ENCODE measurements at regions not wholly inside any gene's neighbourhood (a gene's known extent, or its start where the extent isn't known, plus 50 kb on each side); places are given as distances from the start of the nearest gene placed in this dataset.
"Not testable (repeated sequence)": the region's sequence is repeated elsewhere in the genome, so short reads cannot be mapped to it uniquely, and the experiment has no call there.

GRCh38 chr7:153047079-153047959, 287.8 kb downstream of the ACTR3B start:
- no peak for TF ChIP-seq ZNF274 (IDR thresholded peaks at IDR 0.05; ENCODE audit: low read depth, low read length)
- no peak for TF ChIP-seq YY1 (IDR thresholded peaks at IDR 0.05; ENCODE audit: insufficient read depth, insufficient read length)
- TF ChIP-seq SUZ12 (IDR thresholded peaks at IDR 0.05; ENCODE audit: extremely low read depth, insufficient read depth, insufficient read length), result no peak
- Histone ChIP-seq H3K9ac (ENCODE audit: insufficient read length, low read depth) (no peak overlapping the region), H3K4me3 (ENCODE audit: insufficient read length, low read depth) (no peak overlapping the region), H3K27me3 (ENCODE audit: insufficient read depth, insufficient read length) (no peaks in the 10 kb centered on the region), H3K9me3 (ENCODE audit: insufficient read depth, low read length) (no peaks in the 10 kb centered on the region), H3K4me1 (ENCODE audit: insufficient read depth, insufficient read length) (no peaks in the 10 kb centered on the region), H3K36me3 (ENCODE audit: insufficient read depth, insufficient read length, low read length) (no peaks in the 10 kb centered on the region)
- DNase-seq (ENCODE audit: low read depth, low spot score), result no peak

DNA sequence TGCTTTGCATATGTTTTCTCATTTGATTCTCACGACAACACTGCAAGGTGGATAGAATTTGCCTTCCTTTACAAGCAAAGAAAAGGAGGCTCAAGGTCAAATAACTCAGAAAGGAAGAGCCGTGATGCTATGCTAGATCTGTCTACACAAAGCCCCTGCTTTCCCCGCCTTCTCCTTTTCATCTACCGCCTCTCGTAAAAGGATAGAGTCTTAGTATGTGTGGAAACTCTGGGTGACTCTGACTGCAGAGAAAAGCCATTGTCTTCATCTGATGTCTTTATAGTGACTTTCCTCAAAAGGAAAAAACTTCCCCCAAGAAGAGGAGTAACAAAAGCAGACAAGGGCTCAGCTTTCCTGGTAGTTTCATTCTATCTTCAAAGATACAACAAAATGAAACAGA, 292.7 kb downstream of the ACTR3B start:
- Histone ChIP-seq H3K4me3 (ENCODE audit: insufficient read length, low read depth) (no peak overlapping the region), H3K27me3 (ENCODE audit: insufficient read depth, insufficient read length) (no peaks in the 10 kb centered on the region), H3K9me3 (ENCODE audit: insufficient read depth, low read length) (no peaks in the 10 kb centered on the region), H3K9ac (ENCODE audit: insufficient read length, low read depth) (no peak overlapping the region), H3K36me3 (ENCODE audit: insufficient read depth, insufficient read length, low read length) (no peaks in the 10 kb centered on the region), H3K4me1 (ENCODE audit: insufficient read depth, insufficient read length) (no peaks in the 10 kb centered on the region)
- no peak for DNase-seq (ENCODE audit: low read depth, low spot score)
- no peak for TF ChIP-seq ZNF274 (IDR thresholded peaks at IDR 0.05; ENCODE audit: low read depth, low read length)
- TF ChIP-seq YY1 (IDR thresholded peaks at IDR 0.05; ENCODE audit: insufficient read depth, insufficient read length), result no peak
- no peak for TF ChIP-seq SUZ12 (IDR thresholded peaks at IDR 0.05; ENCODE audit: extremely low read depth, insufficient read depth, insufficient read length)

DNA sequence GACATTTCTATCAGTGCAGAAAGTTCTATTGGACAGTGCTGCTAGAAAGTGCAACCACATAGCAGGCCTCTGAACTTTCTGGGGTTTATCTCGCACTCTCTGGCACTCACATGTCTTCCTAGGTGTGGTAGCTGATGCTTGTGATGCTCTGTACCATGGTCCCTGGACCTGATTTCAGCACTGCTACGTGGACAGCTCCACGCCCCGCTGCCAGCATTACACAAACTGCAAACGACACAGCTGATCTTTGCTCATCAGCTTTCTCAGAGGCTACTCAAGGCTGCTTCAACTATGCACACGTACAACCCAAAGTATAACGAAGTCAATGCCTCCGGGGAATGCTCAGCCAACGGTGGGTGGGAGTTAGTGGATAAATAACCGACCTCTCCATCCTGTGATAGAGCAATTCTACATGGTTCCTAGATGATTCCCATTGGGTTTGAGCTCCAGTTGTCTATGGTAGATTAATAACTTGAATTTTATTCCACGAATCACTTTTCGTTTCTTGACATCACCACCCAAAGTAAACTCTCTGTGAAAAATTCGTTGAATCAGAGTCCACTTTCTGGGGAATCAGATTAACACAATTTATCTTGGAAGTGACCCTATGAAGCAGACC, 302.5 kb downstream of the ACTR3B start:
- peak; percentile 27 for DNase-seq (ENCODE audit: low read depth, low spot score)
- Histone ChIP-seq H3K4me1 (ENCODE audit: insufficient read depth, insufficient read length) (no peaks in the 10 kb centered on the region), H3K36me3 (ENCODE audit: insufficient read depth, insufficient read length, low read length) (no peaks in the 10 kb centered on the region)

DNA sequence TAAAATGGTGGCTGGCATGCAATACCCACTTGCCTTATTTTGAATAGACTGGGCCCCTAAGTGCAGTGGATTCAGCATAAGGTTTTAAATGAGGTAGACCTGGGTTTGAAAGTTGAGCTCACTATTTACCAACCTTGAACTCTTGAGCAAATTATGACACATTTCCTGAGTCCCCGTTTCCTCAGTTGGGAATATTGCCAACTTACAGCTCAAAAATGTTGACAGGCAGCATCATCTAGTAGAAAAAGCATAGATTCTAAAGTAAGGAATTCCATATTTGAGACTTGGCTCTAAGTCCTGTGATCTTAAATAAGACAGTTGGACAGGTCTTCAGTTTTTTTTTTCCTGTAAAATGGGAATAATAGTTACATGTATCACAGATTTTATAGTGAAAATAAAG, 305.5 kb downstream of the ACTR3B start:
- DNase-seq (ENCODE audit: low read depth, low spot score), result no peak
- no peak overlapping the region for H3K9ac ChIP-seq (ENCODE audit: insufficient read length, low read depth)
- H3K36me3 ChIP-seq (ENCODE audit: insufficient read depth, insufficient read length, low read length), result no peaks in the 10 kb centered on the region
- no peaks in the 10 kb centered on the region for H3K9me3 ChIP-seq (ENCODE audit: insufficient read depth, low read length)
- H3K27me3 ChIP-seq (ENCODE audit: insufficient read depth, insufficient read length), result no peaks in the 10 kb centered on the region
- no peak for TF ChIP-seq SUZ12 (IDR thresholded peaks at IDR 0.05; ENCODE audit: extremely low read depth, insufficient read depth, insufficient read length)
- TF ChIP-seq YY1 (IDR thresholded peaks at IDR 0.05; ENCODE audit: insufficient read depth, insufficient read length), result no peak
- TF ChIP-seq ZNF274 (IDR thresholded peaks at IDR 0.05; ENCODE audit: low read depth, low read length), result no peak
- H3K4me3 ChIP-seq (ENCODE audit: insufficient read length, low read depth), result no peak overlapping the region
- H3K4me1 ChIP-seq (ENCODE audit: insufficient read depth, insufficient read length), result no peaks in the 10 kb centered on the region

More for the DNA sequence above, 302.5 kb downstream of the ACTR3B start:
- no peak for TF ChIP-seq YY1 (IDR thresholded peaks at IDR 0.05; ENCODE audit: insufficient read depth, insufficient read length)
- no peak for TF ChIP-seq ZNF274 (IDR thresholded peaks at IDR 0.05; ENCODE audit: low read depth, low read length)
- TF ChIP-seq SUZ12 (IDR thresholded peaks at IDR 0.05; ENCODE audit: extremely low read depth, insufficient read depth, insufficient read length), result no peak
- Histone ChIP-seq H3K9me3 (ENCODE audit: insufficient read depth, low read length) (no peaks in the 10 kb centered on the region), H3K27me3 (ENCODE audit: insufficient read depth, insufficient read length) (no peaks in the 10 kb centered on the region), H3K9ac (ENCODE audit: insufficient read length, low read depth) (no peak overlapping the region), H3K4me3 (ENCODE audit: insufficient read length, low read depth) (no peak overlapping the region)

DNA sequence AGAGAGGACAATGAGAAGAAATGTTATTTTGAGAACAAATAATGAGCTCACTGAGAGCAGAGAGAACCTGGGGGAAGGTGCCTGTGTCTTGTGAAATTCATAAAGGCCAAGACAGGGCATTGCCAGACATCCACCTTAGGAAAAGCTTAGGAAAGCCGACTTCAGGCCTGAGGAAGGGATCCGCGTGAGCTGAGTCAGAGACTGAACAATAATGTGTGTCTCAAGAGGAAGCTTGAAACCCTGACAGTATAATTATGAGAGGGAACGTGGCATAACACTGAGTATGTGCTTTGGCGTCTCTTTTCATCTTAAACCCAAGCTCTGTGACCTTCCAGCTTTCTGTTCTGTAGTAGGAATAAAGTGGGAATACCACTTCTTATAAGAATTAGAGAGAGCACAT, 307.2 kb downstream of the ACTR3B start:
- H3K4me1 ChIP-seq (ENCODE audit: insufficient read depth, insufficient read length), result no peaks in the 10 kb centered on the region
- H3K9me3 ChIP-seq (ENCODE audit: insufficient read depth, low read length), result no peaks in the 10 kb centered on the region
- DNase-seq (ENCODE audit: low read depth, low spot score), result no peak
- H3K36me3 ChIP-seq (ENCODE audit: insufficient read depth, insufficient read length, low read length), result no peaks in the 10 kb centered on the region
- no peak overlapping the region for H3K9ac ChIP-seq (ENCODE audit: insufficient read length, low read depth)
- H3K4me3 ChIP-seq (ENCODE audit: insufficient read length, low read depth), result no peak overlapping the region
- H3K27me3 ChIP-seq (ENCODE audit: insufficient read depth, insufficient read length), result no peaks in the 10 kb centered on the region
- TF ChIP-seq YY1 (IDR thresholded peaks at IDR 0.05; ENCODE audit: insufficient read depth, insufficient read length), result no peak
- TF ChIP-seq SUZ12 (IDR thresholded peaks at IDR 0.05; ENCODE audit: extremely low read depth, insufficient read depth, insufficient read length), result no peak
- TF ChIP-seq ZNF274 (IDR thresholded peaks at IDR 0.05; ENCODE audit: low read depth, low read length), result no peak

DNA sequence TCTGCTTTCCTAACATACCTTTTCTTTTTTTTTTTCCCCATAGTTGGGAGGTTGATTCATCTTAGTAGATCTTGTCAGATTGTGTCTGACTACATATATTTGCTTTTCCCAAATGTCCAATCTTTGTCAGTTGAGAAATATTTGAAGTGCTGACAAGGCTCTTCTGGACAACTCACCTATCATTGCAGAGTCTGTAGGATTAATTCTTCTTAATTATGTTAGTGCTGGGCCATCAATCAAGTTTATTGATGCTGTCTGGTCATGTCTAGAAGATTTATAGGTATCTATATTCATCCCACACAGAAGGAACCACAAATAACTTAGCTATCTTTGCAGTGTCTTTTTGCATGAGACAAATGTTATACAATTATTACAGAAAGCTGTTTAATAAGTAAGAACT, 310.6 kb downstream of the ACTR3B start:
- no peaks in the 10 kb centered on the region for H3K36me3 ChIP-seq (ENCODE audit: insufficient read depth, insufficient read length, low read length)
- TF ChIP-seq YY1 (IDR thresholded peaks at IDR 0.05; ENCODE audit: insufficient read depth, insufficient read length), result no peak
- no peak for TF ChIP-seq ZNF274 (IDR thresholded peaks at IDR 0.05; ENCODE audit: low read depth, low read length)
- TF ChIP-seq SUZ12 (IDR thresholded peaks at IDR 0.05; ENCODE audit: extremely low read depth, insufficient read depth, insufficient read length), result no peak
- no peaks in the 10 kb centered on the region for H3K27me3 ChIP-seq (ENCODE audit: insufficient read depth, insufficient read length)
- H3K9ac ChIP-seq (ENCODE audit: insufficient read length, low read depth), result no peak overlapping the region
- DNase-seq (ENCODE audit: low read depth, low spot score), result no peak
- H3K4me3 ChIP-seq (ENCODE audit: insufficient read length, low read depth), result no peak overlapping the region
- no peaks in the 10 kb centered on the region for H3K9me3 ChIP-seq (ENCODE audit: insufficient read depth, low read length)
- peaks cover 3% of the 10 kb centered on the region for H3K4me1 ChIP-seq (ENCODE audit: insufficient read depth, insufficient read length)

DNA sequence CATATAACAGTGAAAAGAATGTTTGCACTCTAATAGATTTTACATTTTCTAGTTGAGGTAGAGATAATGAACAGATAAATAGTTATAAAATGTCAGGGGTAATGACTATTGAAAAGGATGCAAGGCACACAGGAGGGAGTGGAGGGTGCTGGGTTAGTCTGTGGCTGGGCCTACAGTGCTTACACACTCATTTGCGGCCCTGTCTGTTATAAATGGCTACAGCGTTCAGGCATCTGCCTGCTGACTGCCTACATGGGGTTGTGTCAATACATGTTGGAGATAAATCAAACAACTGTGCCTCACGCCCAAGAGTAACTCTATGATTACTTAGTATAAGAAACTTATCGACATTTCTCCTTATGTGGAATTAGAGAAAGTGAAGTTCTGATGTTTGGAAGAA, 313.3 kb downstream of the ACTR3B start:
- Histone ChIP-seq H3K9ac (ENCODE audit: insufficient read length, low read depth) (no peak overlapping the region), H3K4me1 (ENCODE audit: insufficient read depth, insufficient read length) (peaks cover 3% of the 10 kb centered on the region), H3K27me3 (ENCODE audit: insufficient read depth, insufficient read length) (no peaks in the 10 kb centered on the region), H3K9me3 (ENCODE audit: insufficient read depth, low read length) (no peaks in the 10 kb centered on the region), H3K4me3 (ENCODE audit: insufficient read length, low read depth) (no peak overlapping the region), H3K36me3 (ENCODE audit: insufficient read depth, insufficient read length, low read length) (no peaks in the 10 kb centered on the region)
- no peak for TF ChIP-seq SUZ12 (IDR thresholded peaks at IDR 0.05; ENCODE audit: extremely low read depth, insufficient read depth, insufficient read length)
- TF ChIP-seq ZNF274 (IDR thresholded peaks at IDR 0.05; ENCODE audit: low read depth, low read length), result no peak
- no peak for TF ChIP-seq YY1 (IDR thresholded peaks at IDR 0.05; ENCODE audit: insufficient read depth, insufficient read length)
- DNase-seq (ENCODE audit: low read depth, low spot score), result no peak

- not testable (repeated sequence) for H3K4me1 ChIP-seq (ENCODE audit: insufficient read depth, insufficient read length); H3K9ac ChIP-seq (ENCODE audit: insufficient read length, low read depth)
Observed at GRCh38 chr7:153076289-153076688, 316.7 kb downstream of the ACTR3B start.

More at GRCh38 chr7:153076289-153076688, 316.7 kb downstream of the ACTR3B start:
- not testable (repeated sequence) for H3K4me3 ChIP-seq (ENCODE audit: insufficient read length, low read depth); H3K27me3 ChIP-seq (ENCODE audit: insufficient read depth, insufficient read length); DNase-seq (ENCODE audit: low read depth, low spot score); H3K36me3 ChIP-seq (ENCODE audit: insufficient read depth, insufficient read length, low read length); H3K9me3 ChIP-seq (ENCODE audit: insufficient read depth, low read length)

Measured in NT2/D1 (cell line).